ENCODE measurements at regions not wholly inside any gene's neighbourhood (a gene's known extent, or its start where the extent isn't known, plus 50 kb on each side); places are given as distances from the start of the nearest gene placed in this dataset.

GRCh38 chr6:87806635-87807034 lies 104.6 kb upstream of the AKIRIN2 start:
- DNase-seq (ENCODE audit: low read depth): no peak

- no peak for DNase-seq (ENCODE audit: low read depth)
Measured at GRCh38 chr6:87806099-87806498, 104.1 kb upstream of the AKIRIN2 start.

DNA sequence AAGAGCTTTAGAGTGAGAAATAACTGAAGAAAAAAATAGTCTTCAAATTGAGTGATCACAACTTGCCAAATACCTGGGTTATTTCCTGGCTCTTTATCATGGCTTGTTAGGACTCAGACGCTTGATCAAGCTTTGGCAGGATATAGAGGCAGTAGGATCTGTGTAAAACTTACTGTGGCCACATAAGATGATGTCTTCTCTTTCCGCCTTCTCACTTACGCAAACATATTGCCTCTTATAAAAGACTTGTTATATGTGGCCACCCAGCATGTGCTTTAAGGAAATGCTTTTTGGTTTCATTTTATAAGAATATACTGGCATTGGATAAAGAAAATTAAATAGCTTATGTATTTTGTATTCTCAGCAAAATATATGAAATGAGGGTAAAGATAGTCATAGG lies 101.8 kb upstream of the AKIRIN2 start:
- no peak for DNase-seq (ENCODE audit: low read depth)

DNA sequence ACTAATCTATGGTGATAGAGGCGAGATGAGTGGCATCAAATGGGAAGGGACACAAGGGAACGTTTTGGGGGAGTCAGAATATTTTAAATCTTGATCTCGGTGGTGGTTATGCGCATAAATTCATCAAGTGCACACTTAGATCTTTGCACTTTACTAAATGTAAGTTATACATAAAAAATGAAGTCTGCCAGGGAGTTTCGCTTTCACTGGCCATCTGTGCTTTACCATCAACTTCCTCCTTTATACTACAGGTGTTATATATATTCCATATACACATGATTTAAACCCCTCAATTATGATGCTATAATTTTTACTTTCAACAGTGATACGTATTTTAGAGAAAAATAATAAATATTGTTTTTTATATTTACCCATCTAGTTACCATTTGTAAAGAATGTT lies 97.6 kb upstream of the AKIRIN2 start:
- DNase-seq (ENCODE audit: low read depth): no peak

DNA sequence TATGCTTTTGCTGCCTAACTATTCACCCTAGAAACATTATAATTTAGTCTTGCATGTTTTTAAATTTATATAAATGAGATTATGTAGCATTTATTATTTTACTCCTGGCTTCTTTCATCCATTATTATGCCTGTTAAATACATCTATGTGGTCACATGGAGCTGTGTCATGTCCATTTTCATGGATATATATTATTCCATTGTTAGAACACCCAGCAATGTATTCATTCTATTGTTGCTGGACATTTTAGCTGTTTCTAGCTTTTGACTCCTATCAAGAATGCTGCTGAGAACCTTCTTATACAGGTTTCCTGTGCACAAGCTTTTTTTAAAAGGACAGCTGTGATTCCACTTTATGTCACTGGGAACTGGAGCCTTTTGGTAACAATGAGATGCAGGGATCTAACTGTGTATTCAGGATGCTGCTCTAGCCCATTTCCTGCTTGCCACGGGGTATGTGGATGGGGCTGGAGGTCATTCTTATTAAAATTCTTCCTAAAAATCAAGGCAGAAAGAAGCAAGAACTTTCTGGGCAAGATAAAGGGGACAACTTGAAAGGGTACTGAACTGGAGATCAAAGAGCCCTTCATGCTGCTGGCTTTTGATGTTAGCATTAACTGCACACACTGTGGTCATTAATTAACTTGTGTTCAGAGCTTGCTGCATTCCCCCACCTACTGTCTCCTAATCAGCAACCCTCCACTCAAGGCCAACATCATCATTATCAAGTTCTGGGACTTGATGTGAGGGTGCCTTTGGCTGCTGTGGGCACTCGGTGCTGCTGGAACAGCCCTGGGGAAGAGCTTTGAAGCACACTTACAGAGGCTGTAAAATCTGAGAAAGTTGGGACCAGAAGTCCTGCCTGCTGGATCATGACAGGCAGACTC lies 96.6 kb upstream of the AKIRIN2 start:
- DNase-seq (ENCODE audit: low read depth): no peak

DNA sequence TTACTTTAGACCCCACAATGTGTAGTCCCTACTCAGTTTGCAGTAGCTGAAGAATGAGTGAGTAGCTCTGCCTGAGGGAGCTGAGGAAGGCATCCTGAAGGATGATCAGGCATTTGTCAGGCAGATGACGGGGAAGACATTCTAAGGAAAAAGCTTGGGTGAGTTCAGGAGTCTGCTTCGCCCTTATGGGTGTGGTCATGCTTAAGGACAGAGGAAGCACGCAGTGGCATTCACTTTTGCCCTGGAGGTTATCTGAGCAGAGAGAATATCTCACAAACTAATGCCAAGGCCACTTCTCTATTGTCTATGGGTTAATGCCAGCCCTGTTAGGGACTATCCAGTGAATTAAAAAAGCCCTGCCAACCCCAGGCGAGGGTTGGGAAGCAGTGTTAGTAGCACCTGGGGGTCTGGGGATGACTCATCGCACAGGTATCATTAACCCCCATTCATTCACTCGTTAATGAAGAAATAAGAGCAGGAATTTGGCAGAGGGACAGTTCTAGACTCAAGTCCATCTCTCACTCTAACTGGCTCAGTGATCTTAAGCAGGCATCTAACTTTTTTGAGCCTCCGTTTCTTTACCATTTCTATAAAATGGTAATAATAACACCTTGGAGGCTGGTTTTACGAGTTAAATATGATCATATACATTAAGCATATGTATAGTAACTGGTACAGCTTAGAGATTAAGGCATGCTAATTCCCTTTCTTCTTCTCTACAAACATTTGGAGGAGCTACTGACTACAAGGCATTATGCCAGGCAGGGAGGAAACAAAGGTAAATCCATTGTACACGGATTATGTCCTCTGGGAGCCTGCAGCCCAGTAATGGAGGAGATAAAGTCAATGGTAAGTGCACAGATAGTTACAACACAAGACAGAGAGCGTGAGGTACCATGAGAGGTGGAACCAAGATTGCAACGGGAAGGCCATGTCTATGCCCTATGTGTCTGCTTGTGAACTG lies 93.2 kb upstream of the AKIRIN2 start:
- DNase-seq (ENCODE audit: low read depth): no peak

DNA sequence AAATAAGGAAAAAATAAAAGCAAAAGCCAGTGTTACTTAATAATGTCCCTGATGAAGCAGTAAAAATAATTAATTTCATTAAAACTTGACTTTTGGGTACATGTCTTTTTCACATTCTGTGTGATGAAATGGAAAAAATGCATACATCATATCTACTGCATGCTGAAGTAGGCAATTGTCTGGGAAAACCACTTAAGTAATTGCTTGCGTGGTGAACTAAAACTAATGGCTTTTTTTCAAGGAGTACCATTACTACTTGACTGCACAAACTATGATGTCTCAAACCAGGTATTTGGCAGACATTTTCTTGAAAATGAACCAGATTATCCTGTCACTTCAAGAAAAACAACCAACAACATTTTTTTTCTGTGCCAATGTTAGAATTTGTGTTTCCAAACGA lies 91.3 kb upstream of the AKIRIN2 start:
- DNase-seq (ENCODE audit: low read depth): no peak

DNA sequence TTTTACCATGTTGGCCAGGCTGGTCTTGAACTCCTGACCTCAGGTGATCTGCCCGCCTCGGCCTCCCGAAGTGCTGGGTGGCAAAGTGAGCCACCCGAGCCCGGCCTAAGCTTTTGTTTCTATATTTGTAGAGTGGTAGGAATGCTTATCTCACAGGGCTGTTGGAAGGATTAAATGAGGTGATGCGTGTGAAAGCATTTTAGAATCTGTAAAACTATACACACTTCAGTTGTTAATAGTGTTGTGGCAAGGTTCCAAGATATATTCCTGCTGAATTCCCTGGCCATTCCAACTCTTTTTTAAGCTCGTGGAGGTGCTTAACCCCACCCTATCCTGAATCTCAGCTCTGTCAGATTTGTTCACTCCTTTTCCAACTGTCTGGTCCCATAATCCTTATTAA lies 89.9 kb upstream of the AKIRIN2 start:
- DNase-seq (ENCODE audit: low read depth): no peak

DNA sequence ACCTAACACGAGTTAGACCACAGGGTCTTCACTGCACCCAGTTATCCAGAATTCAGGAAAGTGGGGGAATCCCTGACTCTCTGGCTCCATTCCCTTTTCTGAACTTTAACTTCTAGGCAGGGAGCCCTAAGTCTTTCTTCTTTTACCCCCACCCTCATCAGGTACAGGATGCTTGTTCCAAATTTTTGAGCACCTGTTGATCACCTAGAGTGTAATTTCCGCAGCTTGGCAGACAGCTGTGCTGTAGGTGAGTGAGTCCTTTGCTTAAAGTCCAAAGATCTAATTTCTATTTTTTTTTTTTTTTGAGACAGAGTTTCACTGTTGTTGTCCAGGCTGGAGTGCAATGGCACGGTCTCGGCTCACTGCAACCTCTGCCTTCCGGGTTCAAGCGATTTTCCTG lies 89.5 kb upstream of the AKIRIN2 start:
- DNase-seq (ENCODE audit: low read depth): no peak

DNA sequence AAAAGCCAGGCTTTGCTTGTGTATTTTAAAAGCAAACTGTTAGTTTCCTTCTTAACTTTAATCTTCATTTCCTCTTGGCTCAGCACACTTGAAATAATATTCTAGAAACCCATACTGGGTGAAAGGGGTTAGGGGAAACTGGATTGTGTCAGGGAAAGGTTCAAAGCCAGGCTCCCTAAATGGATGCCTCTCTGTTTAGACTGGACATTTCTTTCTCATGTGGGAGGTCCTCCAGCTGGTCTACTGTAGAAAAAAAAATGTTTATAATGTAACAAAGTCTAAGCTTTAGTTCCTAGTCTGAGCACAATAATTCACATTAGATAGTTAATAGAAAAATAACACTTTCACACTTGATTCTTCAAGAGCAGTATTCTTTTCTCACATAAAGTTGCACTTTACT lies 89.0 kb upstream of the AKIRIN2 start:
- DNase-seq (ENCODE audit: low read depth): no peak

DNA sequence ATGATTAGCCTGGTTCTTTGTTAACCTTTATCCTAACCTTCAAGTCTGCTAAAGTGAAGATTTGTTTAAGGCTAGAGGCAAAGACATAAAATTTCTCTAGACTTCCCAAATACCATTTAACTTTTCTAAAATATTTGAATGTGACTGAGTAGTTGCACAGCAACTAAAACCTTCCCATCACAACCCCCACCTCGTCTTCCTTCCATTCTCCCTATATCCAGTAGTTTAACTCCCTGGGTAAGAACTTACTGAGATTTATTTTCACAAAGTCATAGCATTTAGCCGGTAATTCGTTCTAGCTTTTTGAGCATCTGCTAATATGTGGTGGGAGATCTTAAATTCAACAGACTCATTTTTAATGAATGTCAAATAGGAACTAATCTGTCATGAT lies 87.9 kb upstream of the AKIRIN2 start:
- DNase-seq (ENCODE audit: low read depth): no peak

- no peak for DNase-seq (ENCODE audit: low read depth)
Measured at GRCh38 chr6:87789198-87789899, 87.3 kb upstream of the AKIRIN2 start.

- DNase-seq (ENCODE audit: low read depth): no peak
Measured at GRCh38 chr6:87788141-87788540, 86.1 kb upstream of the AKIRIN2 start.

GRCh38 chr6:87785229-87785862 lies 83.3 kb upstream of the AKIRIN2 start:
- no peak for DNase-seq (ENCODE audit: low read depth)

DNA sequence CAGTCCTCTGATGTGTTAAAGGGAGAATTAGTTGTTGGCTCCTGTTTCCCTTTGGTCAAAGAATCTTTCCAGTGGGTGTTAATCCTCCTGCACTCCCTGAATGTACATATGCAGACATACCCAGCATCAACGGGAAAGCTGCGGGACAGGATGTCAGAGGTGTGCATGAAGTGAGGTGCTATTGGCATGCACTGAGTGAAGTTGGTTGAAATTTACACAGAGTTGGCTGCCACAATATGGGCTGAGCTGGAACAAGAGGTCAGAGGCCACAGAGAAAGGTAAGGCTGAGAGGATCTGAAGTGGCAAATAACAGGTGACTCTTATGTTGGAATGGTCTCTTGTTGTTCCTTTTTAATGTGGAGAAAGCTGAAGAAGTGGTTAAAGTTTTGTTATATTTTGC lies 82.7 kb upstream of the AKIRIN2 start:
- DNase-seq (ENCODE audit: low read depth): no peak

GRCh38 chr6:87784051-87784450 lies 82.0 kb upstream of the AKIRIN2 start:
- no peak for DNase-seq (ENCODE audit: low read depth)

- DNase-seq (ENCODE audit: low read depth): no peak
Measured at GRCh38 chr6:87779542-87779941, 77.5 kb upstream of the AKIRIN2 start.

GRCh38 chr6:87772597-87773530 lies 70.8 kb upstream of the AKIRIN2 start:
- DNase-seq (ENCODE audit: low read depth): no peak

DNA sequence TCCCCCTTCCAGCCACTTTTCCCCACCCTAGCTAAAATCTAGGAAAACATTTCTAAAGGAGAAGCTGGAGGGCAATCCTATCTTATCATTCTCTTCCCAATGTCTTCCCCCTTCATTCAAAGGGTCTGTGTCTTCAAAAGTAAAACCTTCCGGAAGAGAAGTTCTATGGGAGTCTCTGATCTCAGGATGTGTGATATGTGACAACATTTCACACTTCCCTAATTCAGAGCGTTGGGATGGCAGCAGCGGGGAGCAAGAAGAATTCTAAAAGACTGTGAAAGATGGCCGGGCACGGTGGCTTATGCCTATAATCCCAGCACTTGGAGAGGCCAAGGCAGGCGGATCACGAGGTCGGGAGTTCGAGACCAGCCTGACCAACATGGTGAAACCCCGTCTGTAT lies 65.4 kb upstream of the AKIRIN2 start:
- DNase-seq (ENCODE audit: low read depth): no peak

- no peak for DNase-seq (ENCODE audit: low read depth)
Measured at GRCh38 chr6:87766211-87766610, 64.2 kb upstream of the AKIRIN2 start.

GRCh38 chr6:87763901-87764300 lies 61.9 kb upstream of the AKIRIN2 start:
- no peak for DNase-seq (ENCODE audit: low read depth)

All from CMK (cell line).